GM12801 (cell line): ENCODE measurements at regions not wholly inside any gene's neighbourhood (a gene's known extent, or its start where the extent isn't known, plus 50 kb on each side); places are given as distances from the start of the nearest gene placed in this dataset.

Source experiments
- TF ChIP-seq, protein P1 (sequence below): IDR thresholded peaks from one replicate; pipeline ENCODE4 v1.5.1; 2011; ENCODE audit warnings: control low read depth; ENCODE audit not compliant: insufficient read length; ENCODE audit errors: extremely low read depth

GRCh38 chr12:127416796-127417195 is 850.2 kb upstream of the TMEM132C start:
- TF ChIP-seq, protein P1, sequence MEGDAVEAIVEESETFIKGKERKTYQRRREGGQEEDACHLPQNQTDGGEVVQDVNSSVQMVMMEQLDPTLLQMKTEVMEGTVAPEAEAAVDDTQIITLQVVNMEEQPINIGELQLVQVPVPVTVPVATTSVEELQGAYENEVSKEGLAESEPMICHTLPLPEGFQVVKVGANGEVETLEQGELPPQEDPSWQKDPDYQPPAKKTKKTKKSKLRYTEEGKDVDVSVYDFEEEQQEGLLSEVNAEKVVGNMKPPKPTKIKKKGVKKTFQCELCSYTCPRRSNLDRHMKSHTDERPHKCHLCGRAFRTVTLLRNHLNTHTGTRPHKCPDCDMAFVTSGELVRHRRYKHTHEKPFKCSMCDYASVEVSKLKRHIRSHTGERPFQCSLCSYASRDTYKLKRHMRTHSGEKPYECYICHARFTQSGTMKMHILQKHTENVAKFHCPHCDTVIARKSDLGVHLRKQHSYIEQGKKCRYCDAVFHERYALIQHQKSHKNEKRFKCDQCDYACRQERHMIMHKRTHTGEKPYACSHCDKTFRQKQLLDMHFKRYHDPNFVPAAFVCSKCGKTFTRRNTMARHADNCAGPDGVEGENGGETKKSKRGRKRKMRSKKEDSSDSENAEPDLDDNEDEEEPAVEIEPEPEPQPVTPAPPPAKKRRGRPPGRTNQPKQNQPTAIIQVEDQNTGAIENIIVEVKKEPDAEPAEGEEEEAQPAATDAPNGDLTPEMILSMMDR, result no peak

DNA sequence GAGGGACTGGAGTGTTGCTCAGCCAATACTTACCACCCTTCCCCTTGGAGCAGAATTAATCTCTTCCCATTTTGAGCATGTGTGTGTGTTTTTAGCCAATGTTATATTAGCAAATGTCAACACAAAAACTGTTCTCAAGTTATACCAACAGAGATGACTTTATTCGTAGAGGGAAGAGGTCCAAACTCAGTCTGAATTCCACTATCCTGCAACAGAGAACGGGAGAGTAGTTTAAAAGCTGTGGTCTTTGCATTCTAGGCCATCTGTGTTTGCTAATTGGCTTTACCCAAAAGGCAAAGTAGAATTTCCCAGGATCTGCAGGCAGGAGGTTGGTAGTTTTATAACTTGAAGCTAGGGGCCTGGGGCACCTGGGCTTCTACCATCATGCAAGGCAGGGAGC is 847.9 kb upstream of the TMEM132C start:
- TF ChIP-seq, protein P1, result no peak

- TF ChIP-seq, protein P1, result no peak
Observed at GRCh38 chr12:127421614-127422013, 845.4 kb upstream of the TMEM132C start.

DNA sequence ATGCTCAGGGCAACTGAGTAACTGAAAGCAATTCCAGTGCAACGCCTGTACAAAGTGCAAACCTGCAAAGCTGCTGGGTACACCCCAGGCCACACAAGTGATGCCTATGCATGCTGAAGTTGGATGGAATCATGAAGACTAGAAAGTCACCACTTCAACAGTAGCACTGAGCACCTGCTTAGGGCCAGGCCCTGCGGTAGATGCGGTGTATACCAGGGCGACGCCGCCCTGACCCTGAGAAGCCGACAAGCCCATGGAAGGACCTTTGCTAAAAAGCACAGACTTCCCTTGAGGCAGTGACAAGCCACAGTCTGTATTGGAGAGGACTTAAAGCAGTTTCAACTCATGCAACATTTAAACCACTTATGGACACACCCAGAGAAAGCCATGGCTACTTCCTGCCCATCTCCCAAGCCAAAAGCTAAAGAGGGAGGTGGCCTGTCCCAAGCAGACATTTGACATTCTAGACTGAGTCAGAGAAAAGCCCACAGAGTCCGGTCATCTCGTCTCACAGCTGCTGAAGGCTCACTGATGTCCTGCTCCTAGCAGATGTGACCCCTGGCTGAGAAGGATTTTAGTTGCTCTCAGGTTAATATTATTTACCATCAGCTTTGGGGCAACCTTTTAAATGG is 843.9 kb upstream of the TMEM132C start:
- TF ChIP-seq, protein P1, result no peak

DNA sequence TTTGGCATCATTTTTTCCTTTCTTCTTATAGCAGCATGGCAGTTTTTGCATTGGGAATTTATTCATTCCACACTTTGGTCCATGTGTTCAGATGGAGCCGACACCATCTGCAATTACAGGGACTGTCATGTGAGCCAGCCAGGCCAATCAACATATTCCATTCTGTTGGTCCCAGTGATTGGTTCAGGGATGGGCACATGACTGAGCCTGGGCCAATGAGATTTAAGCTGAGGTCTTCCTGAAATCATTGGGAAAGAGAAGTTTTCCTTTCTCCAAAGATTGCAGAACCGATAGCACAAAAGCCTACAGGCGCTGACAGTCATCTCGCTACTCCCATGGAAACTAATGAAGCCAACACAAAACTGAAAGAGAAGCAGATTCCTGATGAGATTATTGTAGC is 841.5 kb upstream of the TMEM132C start:
- TF ChIP-seq, protein P1, result no peak

DNA sequence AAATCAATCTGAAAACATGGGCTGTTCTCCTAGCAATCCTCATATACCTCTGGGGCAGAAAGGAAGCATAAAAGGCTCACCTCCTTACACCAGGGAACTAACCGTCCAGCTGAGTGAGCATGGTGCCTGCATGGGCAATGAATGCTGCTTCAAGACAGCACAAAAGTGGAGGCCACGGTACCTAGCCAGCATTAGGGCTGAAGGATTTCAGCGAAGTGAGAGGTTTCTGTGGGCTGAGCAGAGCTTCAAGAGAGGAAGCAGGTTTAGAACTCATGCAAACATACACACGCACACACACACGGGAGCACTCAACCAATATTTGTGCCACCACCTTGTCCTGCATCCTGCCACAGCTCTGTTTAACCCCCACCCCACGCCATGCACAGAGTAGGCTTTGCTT is 838.5 kb upstream of the TMEM132C start:
- TF ChIP-seq, protein P1, result no peak

DNA sequence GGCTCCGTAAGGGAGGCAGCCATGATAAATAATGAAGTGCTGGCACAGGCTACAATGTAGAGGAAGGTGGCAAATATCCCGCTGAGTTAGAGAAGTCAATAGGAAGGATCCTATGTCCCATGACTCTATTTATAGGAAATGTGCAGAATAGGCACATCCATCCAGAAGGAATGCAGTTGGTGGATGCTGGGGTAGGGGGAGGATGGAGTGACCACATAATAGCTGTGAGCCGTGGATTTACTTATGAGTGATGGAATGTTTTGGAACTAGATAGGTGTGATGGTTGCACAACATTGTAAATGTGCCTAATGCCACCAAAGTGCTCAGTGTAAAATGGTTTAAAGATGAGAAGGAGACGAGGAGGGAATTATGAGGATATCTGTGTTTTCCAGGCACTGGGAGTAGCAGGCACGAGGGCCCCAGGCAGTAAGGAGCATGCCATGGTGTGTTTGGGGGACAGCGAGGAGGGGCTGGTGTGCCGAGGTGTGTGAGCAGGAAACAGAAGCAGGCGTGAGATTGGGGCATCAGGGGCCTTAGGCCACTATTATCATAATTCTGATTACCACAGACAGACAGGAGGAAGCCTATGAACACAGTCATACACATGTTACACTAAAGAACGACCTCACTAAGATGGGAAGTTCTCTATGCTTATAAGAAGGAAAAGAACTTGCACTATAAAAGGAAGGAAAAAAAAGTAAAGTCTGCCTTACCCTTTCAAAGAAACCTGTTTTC is 837.3 kb upstream of the TMEM132C start:
- TF ChIP-seq, protein P1, result no peak
